H1 (cell line): ENCODE measurements at regions not wholly inside any gene's neighbourhood (a gene's known extent, or its start where the extent isn't known, plus 50 kb on each side); places are given as distances from the start of the nearest gene placed in this dataset.

Experiments used
- BACH1 ChIP-seq: IDR thresholded peaks from 2 replicates; pipeline ENCODE4 v1.6.1; 2012; ENCODE audit warnings: low read length, improper control_type of control experiment
- CBX8 ChIP-seq: fragments of 300-800, 300-1000 bp; sonication (generic); IDR thresholded peaks from 2 replicates; pipeline ENCODE4 v1.7.1; 2016; ENCODE audit warnings: low read depth, low read length, borderline replicate concordance
- EP300 ChIP-seq, 2 experiments: IDR thresholded peaks; 1 replicate in 1 of 2; 2 replicates in 1 of 2; pipeline ENCODE4 v1.6.1; 2011 to 2012; ENCODE audit warnings: low read depth in 2 of 2, low read length in 2 of 2, mild to moderate bottlenecking in 2 of 2, borderline replicate concordance in 1 of 2, inconsistent platforms in 1 of 2, moderate library complexity in 1 of 2
- KDM5A ChIP-seq: fragments of 200-600 bp; IDR thresholded peaks from 2 replicates; pipeline ENCODE4 v1.7.1; 2012; ENCODE audit warnings: mild to moderate bottlenecking, low read length, inconsistent platforms, mixed read lengths

- TF ChIP-seq KDM5A (no peak), EP300 (IDR thresholded peaks at IDR 0.05; ENCODE audit: borderline replicate concordance in 1 of 2, low read depth in 2 of 2, low read length in 2 of 2) (no peak), BACH1 (no peak), CBX8 (no peak)
Measured at GRCh38 chr18:25658476-25658875, 306.5 kb upstream of the ZNF521 start (continued).
